GM10248 (cell line): ENCODE measurements at regions not wholly inside any gene's neighbourhood (a gene's known extent, or its start where the extent isn't known, plus 50 kb on each side); places are given as distances from the start of the nearest gene placed in this dataset.
"Not testable (repeated sequence)": the region's sequence is repeated elsewhere in the genome, so short reads cannot be mapped to it uniquely, and the experiment has no call there.

Source experiments
- CTCF ChIA-PET: fragments of 300-600 bp; sonication (Branson Sonifier 250); formaldehyde crosslinking; extraction: SDS; loops from one replicate; lab custom pipeline; 2021; ENCODE audit warnings: antibody characterized with exemption; lab: Yijun Ruan, JAX
- POLR2A ChIA-PET: fragments of 350-650 bp; sonication (Branson Sonifier 250); formaldehyde crosslinking; extraction: SDS; loops from one replicate; lab custom pipeline; 2020; ENCODE audit warnings: antibody characterized with exemption; lab: Yijun Ruan, JAX
- DNase-seq: peaks from one replicate; pipeline ENCODE4 v3.0.0; 2012; ENCODE audit errors: extremely low spot score
- CTCF ChIP-seq: IDR thresholded peaks from 2 replicates; pipeline ENCODE4 v1.5.1; 2012; ENCODE audit warnings: mild to moderate bottlenecking, low read depth; ENCODE audit errors: extremely low read depth, missing control alignments, control extremely low read depth

- CTCF ChIA-PET: interaction anchor here (1.3 kb wide), 1 partner anchor 28 kb away, joined by 3 read pairs; no protein-coding TSS in a partner anchor
- POLR2A ChIA-PET: no interaction called here
- no peak for DNase-seq
- TF ChIP-seq CTCF: no peak
Observed at GRCh38 chr5:71786337-71787055, 67.4 kb downstream of the CARTPT start.

- POLR2A ChIA-PET: no interaction called here
- TF ChIP-seq CTCF: no peak
- DNase-seq: no peak
- CTCF ChIA-PET: no interaction called here
Observed at GRCh38 chr5:71788794-71789193, 69.7 kb downstream of the CARTPT start.

- ChIA-PET POLR2A (no interaction called here), CTCF (no interaction called here)
- DNase-seq: no peak
- no peak for TF ChIP-seq CTCF
Observed at GRCh38 chr5:71789746-71790145, 70.7 kb downstream of the CARTPT start.

- ChIA-PET POLR2A (no interaction called here), CTCF (interaction anchor here (1.7 kb wide), 1 partner anchor 8 kb away, joined by 6 read pairs; no protein-coding TSS in a partner anchor)
- DNase-seq: no peak
- TF ChIP-seq CTCF: no peak
Observed at GRCh38 chr5:71790433-71790832, 71.4 kb downstream of the CARTPT start.

- DNase-seq, POLR2A ChIA-PET: not testable (repeated sequence)
- CTCF ChIA-PET: interaction anchor here (1.7 kb wide), 1 partner anchor 9 kb away, joined by 6 read pairs; no protein-coding TSS in a partner anchor
Observed at GRCh38 chr5:71792041-71792440, 73.0 kb downstream of the CARTPT start.

GRCh38 chr5:71794061-71794695 is 75.1 kb downstream of the CARTPT start:
- ChIA-PET POLR2A (no interaction called here), CTCF (no interaction called here)
- no peak for DNase-seq
- TF ChIP-seq CTCF: no peak

- CTCF ChIA-PET: interaction anchor here (1.6 kb wide), 1 partner anchor 20 kb away, joined by 4 read pairs; no protein-coding TSS in a partner anchor
- no peak for DNase-seq
- POLR2A ChIA-PET: no interaction called here
- no peak for TF ChIP-seq CTCF
Observed at GRCh38 chr5:71802673-71803072, 83.6 kb downstream of the CARTPT start.
